Tibial nerve (tissue), 4 donors: ENCODE measurements at regions not wholly inside any gene's neighbourhood (a gene's known extent, or its start where the extent isn't known, plus 50 kb on each side); places are given as distances from the start of the nearest gene placed in this dataset.

ENCODE experiments used
- DNase-seq, 2 donors: peaks; one replicate each; pipeline ENCODE4 v3.0.0-alpha.2; 2019; ENCODE audit warnings: low spot score in 2 of 2
- H3K27ac ChIP-seq, 4 donors: fragments of 200-600 bp; sonication (generic) in 3 of 4; one replicate each; pipeline ENCODE4 v1.5.1; 2017 to 2019; ENCODE audit warnings: mild to moderate bottlenecking in 1 of 4
- H3K27me3 ChIP-seq, 2 donors: fragments of 200-600 bp; sonication (generic) in 1 of 2; one replicate each; pipeline versions ENCODE4 v1.5.1 to v1.6.0; 2017 to 2019
- H3K36me3 ChIP-seq, 3 donors: fragments of 200-600 bp; sonication (generic); one replicate each; pipeline ENCODE4 v1.5.1; 2018 to 2019
- H3K4me1 ChIP-seq, 4 donors: fragments of 200-600 bp; sonication (generic) in 3 of 4; one replicate each; pipeline ENCODE4 v1.5.1; 2017 to 2019
- H3K4me3 ChIP-seq, 4 donors: fragments of 200-600 bp; sonication (generic) in 3 of 4; one replicate each; pipeline ENCODE4 v1.5.1; 2017 to 2019; ENCODE audit warnings: mild to moderate bottlenecking in 1 of 4, moderate library complexity in 1 of 4
- H3K9me3 ChIP-seq, 4 donors: fragments of 200-600 bp; sonication (generic) in 3 of 4; one replicate each; pipeline ENCODE4 v1.5.1; 2017 to 2019
- CTCF ChIP-seq, 5 experiments: fragments of 200-600 bp in 3 of 5; fragments of 450-650 bp in 2 of 5; sonication (generic) in 3 of 5; IDR thresholded peaks; one replicate each; pipeline ENCODE4 v1.5.1; 2016 to 2019; ENCODE audit warnings: antibody characterized with exemption in 5 of 5, mild to moderate bottlenecking in 3 of 5, moderate library complexity in 2 of 5
- EP300 ChIP-seq, 2 donors: sonication (generic); formaldehyde crosslinking; IDR thresholded peaks; one replicate each; pipeline ENCODE4 v1.6.1; 2017; ENCODE audit warnings: antibody characterized with exemption in 2 of 2, mild to moderate bottlenecking in 1 of 2
- POLR2A ChIP-seq, 2 donors: fragments of 450-650 bp; IDR thresholded peaks; one replicate each; pipeline ENCODE4 v1.6.1; 2017; ENCODE audit warnings: antibody characterized with exemption in 2 of 2, mild to moderate bottlenecking in 2 of 2, moderate library complexity in 2 of 2
- WGBS, 2 donors: methylation state at CpG; one replicate each; pipeline ENCODE4 v1.1.5; 2018; 5-methylcytosine and 5-hydroxymethylcytosine counted together

GRCh38 chr16:86946396-86946795 lies 368.0 kb downstream of the FOXL1 start:
- TF ChIP-seq EP300 (IDR thresholded peaks at IDR 0.05) (no peak), CTCF (IDR thresholded peaks at IDR 0.05) (no peak)
- WGBS, 2 donors, result 47 to 61% methylated on average over 7 of the region's 7 CpGs
- no peak overlapping the region for H3K4me3 ChIP-seq
- DNase-seq, result no peak
- no peaks in the 10 kb centered on the region for H3K27me3 ChIP-seq
- no peaks in the 10 kb centered on the region for H3K4me1 ChIP-seq
- H3K27ac ChIP-seq, result no peak overlapping the region
- H3K9me3 ChIP-seq, result peaks cover 0 to under 1% (median 0%) of the 10 kb centered on the region in 4 donors
- H3K36me3 ChIP-seq, result no peaks in the 10 kb centered on the region

- Histone ChIP-seq H3K36me3 (no peaks in the 10 kb centered on the region), H3K27me3 (no peaks in the 10 kb centered on the region), H3K9me3 (no peaks in the 10 kb centered on the region), H3K4me1 (no peaks in the 10 kb centered on the region), H3K27ac (no peak overlapping the region), H3K4me3 (no peak overlapping the region)
- WGBS, 2 donors, result 87 to 94% methylated on average over 10 of the region's 10 CpGs
- TF ChIP-seq POLR2A (IDR thresholded peaks at IDR 0.05) (no peak), CTCF (IDR thresholded peaks at IDR 0.05) (no peak), EP300 (IDR thresholded peaks at IDR 0.05) (no peak)
- no peak for DNase-seq
Measured at GRCh38 chr16:86946981-86947380, 368.6 kb downstream of the FOXL1 start.

- Histone ChIP-seq H3K4me3 (no peak overlapping the region), H3K36me3 (no peaks in the 10 kb centered on the region), H3K9me3 (peaks cover 0 to 3% (median 0%) of the 10 kb centered on the region in 4 donors), H3K27ac (no peak overlapping the region), H3K27me3 (no peaks in the 10 kb centered on the region), H3K4me1 (no peaks in the 10 kb centered on the region)
- no peak for TF ChIP-seq CTCF (IDR thresholded peaks at IDR 0.05)
- no peak for TF ChIP-seq EP300 (IDR thresholded peaks at IDR 0.05)
- TF ChIP-seq POLR2A (IDR thresholded peaks at IDR 0.05), result no peak
- DNase-seq, result no peak
- WGBS, 2 donors, result 95 to 98% methylated on average over 12 of the region's 12 CpGs
Measured at GRCh38 chr16:86948046-86948445, 369.1 kb downstream of the C16orf95 start.

GRCh38 chr16:86949116-86949515 lies 368.1 kb downstream of the C16orf95 start:
- H3K27ac ChIP-seq, result no peak overlapping the region
- no peak overlapping the region for H3K4me3 ChIP-seq
- WGBS, 2 donors, result 60 to 61% methylated on average over 14 of the region's 14 CpGs
- peaks cover 0 to 4% (median 0%) of the 10 kb centered on the region in 4 donors for H3K9me3 ChIP-seq
- peaks cover 0 to 3% of the 10 kb centered on the region in 2 donors for H3K27me3 ChIP-seq
- no peak for DNase-seq
- H3K36me3 ChIP-seq, result no peaks in the 10 kb centered on the region
- TF ChIP-seq POLR2A (IDR thresholded peaks at IDR 0.05), result no peak
- TF ChIP-seq CTCF (IDR thresholded peaks at IDR 0.05), result no peak
- no peak for TF ChIP-seq EP300 (IDR thresholded peaks at IDR 0.05)
- peaks cover 0 to 4% (median 0%) of the 10 kb centered on the region in 4 donors for H3K4me1 ChIP-seq

- H3K27me3 ChIP-seq, result peaks cover 0 to 4% of the 10 kb centered on the region in 2 donors
Measured at GRCh38 chr16:86949630-86950029, 367.6 kb downstream of the C16orf95 start.

More at GRCh38 chr16:86949630-86950029, 367.6 kb downstream of the C16orf95 start:
- TF ChIP-seq EP300 (IDR thresholded peaks at IDR 0.05), result no peak
- no peak for TF ChIP-seq POLR2A (IDR thresholded peaks at IDR 0.05)
- TF ChIP-seq CTCF (IDR thresholded peaks at IDR 0.05), result no peak
- Histone ChIP-seq H3K9me3 (peaks cover 0 to 4% (median 0%) of the 10 kb centered on the region in 4 donors), H3K4me3 (no peak overlapping the region), H3K27ac (no peak overlapping the region), H3K36me3 (no peaks in the 10 kb centered on the region), H3K4me1 (peaks cover 0 to 6% (median 0%) of the 10 kb centered on the region in 4 donors)
- 92 to 95% methylated on average over 3 of the region's 3 CpGs for WGBS, 2 donors
- DNase-seq, result no peak
